ENCODE measurements at regions not wholly inside any gene's neighbourhood (a gene's known extent, or its start where the extent isn't known, plus 50 kb on each side); places are given as distances from the start of the nearest gene placed in this dataset.

DNA sequence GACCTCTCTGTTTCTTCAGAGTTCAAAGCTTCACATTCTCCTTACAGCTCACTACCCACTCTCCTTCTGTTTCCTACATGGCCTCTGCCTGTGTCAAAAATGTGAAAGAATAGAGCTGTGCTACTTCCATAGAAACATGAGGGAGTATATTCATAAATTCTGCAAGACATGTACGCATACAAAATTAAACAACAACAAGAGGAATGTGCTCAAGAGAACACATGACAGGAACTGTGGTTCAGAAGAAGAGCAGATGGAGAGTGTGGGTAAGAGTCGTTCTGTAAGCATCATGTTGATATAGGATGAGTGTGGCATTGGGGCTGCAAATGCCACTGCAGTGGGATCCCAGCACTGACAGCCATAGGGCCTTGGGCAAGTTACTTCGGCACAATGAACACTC, 266.6 kb upstream of the SASH1 start:
- H2AFZ ChIP-seq (ENCODE audit: low read length): no peak overlapping the region
- H3K4me3 ChIP-seq (ENCODE audit: low read length): no peak overlapping the region
- no peak overlapping the region for H3K27ac ChIP-seq (ENCODE audit: low read length)
- DNase-seq (no peak), ATAC-seq (no peak)
- no TSS peak for BruUV-seq (replicated peaks)
- no peaks in the 10 kb centered on the region for H4K20me1 ChIP-seq (ENCODE audit: low read length)
- H3K4me1 ChIP-seq (ENCODE audit: insufficient read depth, low read length): no peaks in the 10 kb centered on the region
- POLR2A ChIA-PET (ENCODE audit: unreplicated experiment): no interaction called here
- H3F3A ChIP-seq (ENCODE audit: low read length, unreplicated experiment): no peaks in the 10 kb centered on the region
- no peaks in the 10 kb centered on the region for H3K27me3 ChIP-seq (ENCODE audit: low read length)
- no peak overlapping the region for H3K4me2 ChIP-seq (ENCODE audit: low read length)
- H3K36me3 ChIP-seq (ENCODE audit: low read depth, low read length): no peaks in the 10 kb centered on the region
- CTCF ChIA-PET: no interaction called here
- no peak overlapping the region for H3K9ac ChIP-seq (ENCODE audit: low read length)
- intact Hi-C loops (cut with micrococcal nuclease): no loop called here
- no peaks in the 10 kb centered on the region for H3K9me3 ChIP-seq (ENCODE audit: low read length)
- H3K9me2 ChIP-seq (replicated peaks; ENCODE audit: low read length): no peaks in the 10 kb centered on the region
- TF ChIP-seq, protein P1, sequence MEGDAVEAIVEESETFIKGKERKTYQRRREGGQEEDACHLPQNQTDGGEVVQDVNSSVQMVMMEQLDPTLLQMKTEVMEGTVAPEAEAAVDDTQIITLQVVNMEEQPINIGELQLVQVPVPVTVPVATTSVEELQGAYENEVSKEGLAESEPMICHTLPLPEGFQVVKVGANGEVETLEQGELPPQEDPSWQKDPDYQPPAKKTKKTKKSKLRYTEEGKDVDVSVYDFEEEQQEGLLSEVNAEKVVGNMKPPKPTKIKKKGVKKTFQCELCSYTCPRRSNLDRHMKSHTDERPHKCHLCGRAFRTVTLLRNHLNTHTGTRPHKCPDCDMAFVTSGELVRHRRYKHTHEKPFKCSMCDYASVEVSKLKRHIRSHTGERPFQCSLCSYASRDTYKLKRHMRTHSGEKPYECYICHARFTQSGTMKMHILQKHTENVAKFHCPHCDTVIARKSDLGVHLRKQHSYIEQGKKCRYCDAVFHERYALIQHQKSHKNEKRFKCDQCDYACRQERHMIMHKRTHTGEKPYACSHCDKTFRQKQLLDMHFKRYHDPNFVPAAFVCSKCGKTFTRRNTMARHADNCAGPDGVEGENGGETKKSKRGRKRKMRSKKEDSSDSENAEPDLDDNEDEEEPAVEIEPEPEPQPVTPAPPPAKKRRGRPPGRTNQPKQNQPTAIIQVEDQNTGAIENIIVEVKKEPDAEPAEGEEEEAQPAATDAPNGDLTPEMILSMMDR (conservative IDR thresholded peaks at IDR 0.05; ENCODE audit: low read depth, low read length): no peak
- TF ChIP-seq EZH2 (IDR thresholded peaks at IDR 0.05; ENCODE audit: low read length, unreplicated experiment) (no peak), EZH2phosphoT487 (IDR thresholded peaks at IDR 0.05; ENCODE audit: borderline replicate concordance, low read length) (no peak)
- H3K79me2 ChIP-seq (ENCODE audit: low read length): no peaks in the 10 kb centered on the region

- no peaks in the 10 kb centered on the region for H3F3A ChIP-seq (ENCODE audit: low read length, unreplicated experiment)
- H4K20me1 ChIP-seq (ENCODE audit: low read length): no peaks in the 10 kb centered on the region
- H3K79me2 ChIP-seq (ENCODE audit: low read length): no peaks in the 10 kb centered on the region
- H3K4me2 ChIP-seq (ENCODE audit: low read length): no peak overlapping the region
- H3K27me3 ChIP-seq (ENCODE audit: low read length): no peaks in the 10 kb centered on the region
- H3K9ac ChIP-seq (ENCODE audit: low read length): no peak overlapping the region
- no peaks in the 10 kb centered on the region for H3K9me3 ChIP-seq (ENCODE audit: low read length)
- no peak for TF ChIP-seq EZH2 (IDR thresholded peaks at IDR 0.05; ENCODE audit: low read length, unreplicated experiment)
- TF ChIP-seq, protein P1 (conservative IDR thresholded peaks at IDR 0.05; ENCODE audit: low read depth, low read length): no peak
- no peak for TF ChIP-seq EZH2phosphoT487 (IDR thresholded peaks at IDR 0.05; ENCODE audit: borderline replicate concordance, low read length)
- ChIA-PET CTCF (no interaction called here), POLR2A (ENCODE audit: unreplicated experiment) (no interaction called here)
- DNase-seq (no peak), ATAC-seq (no peak)
- no peaks in the 10 kb centered on the region for H3K9me2 ChIP-seq (replicated peaks; ENCODE audit: low read length)
- H3K4me1 ChIP-seq (ENCODE audit: insufficient read depth, low read length): no peaks in the 10 kb centered on the region
- no peak overlapping the region for H3K27ac ChIP-seq (ENCODE audit: low read length)
- no peak overlapping the region for H3K4me3 ChIP-seq (ENCODE audit: low read length)
- BruUV-seq (replicated peaks): no TSS peak
- H2AFZ ChIP-seq (ENCODE audit: low read length): no peak overlapping the region
- intact Hi-C loops (cut with micrococcal nuclease): no loop called here
- H3K36me3 ChIP-seq (ENCODE audit: low read depth, low read length): no peaks in the 10 kb centered on the region
Observed at GRCh38 chr6:148080315-148080714, 262.3 kb upstream of the SASH1 start.

DNA sequence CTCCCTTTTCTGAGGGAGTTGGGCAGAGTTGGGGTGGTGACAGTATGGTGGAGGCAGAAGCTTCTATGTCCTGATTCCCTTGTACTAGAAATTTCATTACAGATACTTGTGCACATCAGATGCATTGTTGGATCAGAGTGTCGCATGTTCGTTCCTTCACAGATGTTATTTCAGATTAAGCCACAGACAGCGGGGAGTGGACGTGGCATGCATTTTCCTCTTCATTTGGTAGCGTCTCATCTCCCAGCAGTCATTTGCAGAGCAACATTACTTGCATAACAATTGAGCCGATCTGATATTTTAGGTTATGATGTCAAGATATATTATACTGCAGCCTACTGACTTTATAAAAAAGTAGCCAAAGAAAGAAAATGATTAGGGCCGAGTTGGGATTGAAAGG, 261.6 kb upstream of the SASH1 start:
- BruUV-seq (replicated peaks): no TSS peak
- H3K4me1 ChIP-seq (ENCODE audit: insufficient read depth, low read length): no peaks in the 10 kb centered on the region
- H3K36me3 ChIP-seq (ENCODE audit: low read depth, low read length): no peaks in the 10 kb centered on the region
- no peak overlapping the region for H3K4me2 ChIP-seq (ENCODE audit: low read length)
- TF ChIP-seq EZH2 (IDR thresholded peaks at IDR 0.05; ENCODE audit: low read length, unreplicated experiment): no peak
- TF ChIP-seq, protein P1 (conservative IDR thresholded peaks at IDR 0.05; ENCODE audit: low read depth, low read length): no peak
- TF ChIP-seq EZH2phosphoT487 (IDR thresholded peaks at IDR 0.05; ENCODE audit: borderline replicate concordance, low read length): no peak
- no peaks in the 10 kb centered on the region for H4K20me1 ChIP-seq (ENCODE audit: low read length)
- H3K27me3 ChIP-seq (ENCODE audit: low read length): no peaks in the 10 kb centered on the region
- POLR2A ChIA-PET (ENCODE audit: unreplicated experiment): no interaction called here
- no peak for ATAC-seq
- intact Hi-C loops (cut with micrococcal nuclease): no loop called here
- no peaks in the 10 kb centered on the region for H3K9me2 ChIP-seq (replicated peaks; ENCODE audit: low read length)
- no peaks in the 10 kb centered on the region for H3K9me3 ChIP-seq (ENCODE audit: low read length)
- no peak overlapping the region for H3K4me3 ChIP-seq (ENCODE audit: low read length)
- CTCF ChIA-PET: no interaction called here
- no peak for DNase-seq
- H3K79me2 ChIP-seq (ENCODE audit: low read length): no peaks in the 10 kb centered on the region
- H3F3A ChIP-seq (ENCODE audit: low read length, unreplicated experiment): no peaks in the 10 kb centered on the region
- no peak overlapping the region for H3K9ac ChIP-seq (ENCODE audit: low read length)
- H3K27ac ChIP-seq (ENCODE audit: low read length): no peak overlapping the region
- no peak overlapping the region for H2AFZ ChIP-seq (ENCODE audit: low read length)

Data from PC-3 (cell line).